ENCODE measurements at regions not wholly inside any gene's neighbourhood (a gene's known extent, or its start where the extent isn't known, plus 50 kb on each side); places are given as distances from the start of the nearest gene placed in this dataset.

DNA sequence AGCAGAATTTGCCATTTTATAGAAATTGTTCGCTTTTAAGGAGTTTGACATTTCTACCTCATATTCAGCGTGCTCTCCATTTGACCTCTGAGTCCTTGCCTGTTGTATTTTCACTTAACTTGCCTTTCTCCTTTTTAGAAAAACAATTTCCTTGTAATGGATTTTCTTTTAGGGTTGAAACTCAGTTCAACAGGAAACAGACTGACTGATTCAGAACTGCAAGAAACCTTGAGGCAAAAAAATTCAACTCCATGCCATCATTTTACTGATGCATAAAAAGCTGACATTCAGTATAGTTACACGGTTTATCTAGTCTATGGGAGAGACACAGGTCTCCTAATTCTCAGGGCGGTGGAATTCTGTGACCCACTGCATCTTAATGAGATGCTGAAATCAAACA lies 59.8 kb downstream of the MRPS30 start:
- Histone ChIP-seq H3K4me1 (no peaks in the 10 kb centered on the region), H3K9me3 (replicated peaks in 1 of 11) (no peaks in the 10 kb centered on the region), H3K27ac (no peak overlapping the region), H3K27me3 (no peaks in the 10 kb centered on the region), H3K4me3 (no peak overlapping the region), H3K4me2 (no peak overlapping the region), H3K36me3 (no peaks in the 10 kb centered on the region), H3K9ac (no peak overlapping the region), H4K20me1 (no peaks in the 10 kb centered on the region)
- no peak for TF ChIP-seq Cebpa-rat (IDR thresholded peaks at IDR 0.05)

DNA sequence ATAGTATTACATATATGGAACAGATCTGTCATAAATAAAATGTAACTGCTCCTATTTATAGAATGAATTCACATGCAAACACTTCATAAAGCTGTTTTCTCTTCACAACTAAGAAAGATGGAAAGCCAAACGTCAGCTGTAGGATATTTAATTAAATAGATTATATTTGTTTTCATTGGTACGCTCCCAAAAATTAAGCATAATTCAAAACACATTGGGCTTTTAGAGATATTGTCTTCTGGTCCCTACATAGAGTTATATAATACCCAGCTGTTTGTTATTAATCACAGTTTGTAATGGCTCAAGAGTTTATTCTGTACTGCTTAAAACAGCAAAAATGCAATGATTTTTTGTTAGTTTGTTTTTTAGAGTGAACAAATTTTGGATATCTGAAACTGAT lies 61.2 kb downstream of the MRPS30 start:
- H3K4me3 ChIP-seq, result no peak overlapping the region
- H3K4me2 ChIP-seq, result no peak overlapping the region
- H4K20me1 ChIP-seq, result no peaks in the 10 kb centered on the region
- no peaks in the 10 kb centered on the region for H3K9me3 ChIP-seq (replicated peaks in 1 of 11)
- no peak overlapping the region for H3K27ac ChIP-seq
- peaks cover 0 to 3% (median 0%) of the 10 kb centered on the region in 10 experiments; a peak in 2 of 20 replicates for H3K4me1 ChIP-seq
- H3K36me3 ChIP-seq, result no peaks in the 10 kb centered on the region
- no peak for TF ChIP-seq Cebpa-rat (IDR thresholded peaks at IDR 0.05)
- H3K9ac ChIP-seq, result no peak overlapping the region
- no peaks in the 10 kb centered on the region for H3K27me3 ChIP-seq

DNA sequence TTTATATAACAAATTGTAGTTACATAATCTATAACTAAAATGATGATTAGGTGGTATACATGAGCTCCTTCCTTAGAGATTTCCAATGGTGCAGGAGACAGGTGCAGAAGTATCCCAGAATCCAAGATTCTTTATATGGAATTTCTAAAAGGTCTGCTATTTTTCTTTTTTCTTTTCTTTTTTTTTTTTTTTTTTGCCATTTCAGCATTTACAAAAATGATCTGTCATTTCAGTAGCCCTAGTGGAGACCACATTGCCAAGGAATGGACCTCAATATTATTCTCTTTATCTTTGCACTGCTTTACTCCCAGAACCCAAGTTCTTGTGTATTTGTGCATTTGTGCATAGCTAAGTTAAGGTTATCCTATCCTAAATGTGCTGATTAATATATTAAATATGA lies 61.7 kb downstream of the MRPS30 start:
- H3K4me1 ChIP-seq, result peaks cover 0 to 8% (median 0%) of the 10 kb centered on the region in 10 experiments; a peak in 3 of 20 replicates
- no peaks in the 10 kb centered on the region for H3K9me3 ChIP-seq (replicated peaks in 1 of 11)
- no peaks in the 10 kb centered on the region for H4K20me1 ChIP-seq
- H3K4me3 ChIP-seq, result no peak overlapping the region
- no peak overlapping the region for H3K4me2 ChIP-seq
- H3K27ac ChIP-seq, result no peak overlapping the region
- H3K27me3 ChIP-seq, result no peaks in the 10 kb centered on the region
- H3K9ac ChIP-seq, result no peak overlapping the region
- TF ChIP-seq Cebpa-rat (IDR thresholded peaks at IDR 0.05), result no peak
- no peaks in the 10 kb centered on the region for H3K36me3 ChIP-seq

DNA sequence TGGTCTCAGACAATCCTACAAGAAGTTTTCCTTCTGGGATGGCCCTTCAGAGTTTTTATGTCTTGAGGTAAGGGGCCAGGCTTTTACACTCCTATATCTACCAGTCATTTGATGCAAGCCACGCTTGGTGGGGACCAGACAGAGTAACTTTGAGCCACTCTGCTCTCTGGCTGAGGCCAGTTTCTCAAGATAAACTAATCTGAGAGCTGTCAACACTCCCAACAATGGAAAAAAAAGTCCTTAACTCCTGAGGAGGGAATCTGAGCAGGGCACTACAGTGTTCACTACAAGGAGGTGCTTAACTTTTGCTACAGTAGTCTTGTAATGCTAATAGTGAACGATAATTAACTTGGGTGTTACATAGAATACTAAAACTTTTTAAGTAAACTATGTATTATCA lies 62.7 kb downstream of the MRPS30 start:
- Histone ChIP-seq H3K27ac (no peak overlapping the region), H3K9me3 (replicated peaks in 1 of 11) (no peaks in the 10 kb centered on the region), H3K4me1 (peaks cover 0 to 15% (median 2%) of the 10 kb centered on the region in 10 experiments; a peak in 7 of 20 replicates), H3K4me2 (no peak overlapping the region), H3K27me3 (no peaks in the 10 kb centered on the region), H3K4me3 (no peak overlapping the region), H3K9ac (no peak overlapping the region), H3K36me3 (no peaks in the 10 kb centered on the region), H4K20me1 (no peaks in the 10 kb centered on the region)
- TF ChIP-seq Cebpa-rat (IDR thresholded peaks at IDR 0.05), result no peak

DNA sequence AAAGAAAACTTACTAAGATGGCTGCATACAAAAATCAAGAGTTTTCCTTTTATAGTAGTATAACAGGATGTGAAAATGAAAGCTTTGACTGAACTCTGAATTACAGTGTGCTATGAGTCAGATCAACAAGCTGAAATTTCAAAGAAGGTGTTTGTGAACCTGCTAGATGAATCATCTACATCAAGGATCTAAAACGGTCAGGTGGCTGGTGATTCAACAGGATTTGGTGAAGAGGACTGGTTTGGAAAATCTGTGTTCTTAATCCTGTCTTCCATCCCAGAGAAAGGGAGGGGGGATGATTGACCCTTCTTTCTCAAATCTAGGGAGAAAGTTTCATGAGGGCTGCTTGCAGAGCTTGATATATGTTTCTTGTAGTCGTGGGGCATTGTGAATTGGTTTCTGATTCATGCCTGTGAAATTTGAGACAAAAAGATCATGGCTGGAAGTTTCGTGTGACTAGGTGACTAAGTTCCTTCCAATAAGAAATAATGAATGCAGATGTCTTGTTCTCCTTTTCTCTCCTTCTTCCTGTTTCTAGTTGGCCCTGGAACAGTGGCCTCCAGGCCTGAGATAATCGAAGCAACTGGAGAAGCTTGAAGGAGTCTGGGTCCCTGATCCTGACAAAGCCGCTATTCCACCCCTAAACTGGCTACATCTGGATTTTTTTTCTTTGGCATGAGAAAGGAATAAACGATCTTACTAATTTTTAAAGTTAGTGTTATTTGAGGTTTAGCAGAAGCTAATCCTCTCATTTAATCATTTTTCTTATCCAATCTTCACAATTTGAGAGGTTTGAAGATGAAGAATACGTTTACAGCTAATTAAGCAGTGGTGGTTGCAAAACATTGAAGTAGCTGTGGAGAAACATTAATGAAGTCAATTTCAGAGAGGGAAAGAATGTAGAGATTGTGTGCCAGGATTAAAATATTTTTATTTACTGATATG lies 67.2 kb downstream of the MRPS30 start:
- Histone ChIP-seq H3K27ac (peak overlapping the region in 5 of 11 experiments; percentile 9 to 69 (median 45); a peak in 7 of 22 replicates), H3K4me2 (peak overlapping the region in 5 of 11 experiments; percentile 19 to 58 (median 49); a peak in 8 of 22 replicates), H3K27me3 (no peaks in the 10 kb centered on the region), H3K4me3 (no peak overlapping the region), H3K4me1 (peaks cover 0 to 15% (median 2%) of the 10 kb centered on the region in 10 experiments; a peak in 7 of 20 replicates), H4K20me1 (no peaks in the 10 kb centered on the region), H3K36me3 (no peaks in the 10 kb centered on the region), H3K9me3 (replicated peaks in 1 of 11) (no peaks in the 10 kb centered on the region), H3K9ac (0 out of 22 replicates have a peak overlapping the region, but pooled peaks of 1 of the 11 experiments have one; percentile 33)
- no peak for TF ChIP-seq Cebpa-rat (IDR thresholded peaks at IDR 0.05)

DNA sequence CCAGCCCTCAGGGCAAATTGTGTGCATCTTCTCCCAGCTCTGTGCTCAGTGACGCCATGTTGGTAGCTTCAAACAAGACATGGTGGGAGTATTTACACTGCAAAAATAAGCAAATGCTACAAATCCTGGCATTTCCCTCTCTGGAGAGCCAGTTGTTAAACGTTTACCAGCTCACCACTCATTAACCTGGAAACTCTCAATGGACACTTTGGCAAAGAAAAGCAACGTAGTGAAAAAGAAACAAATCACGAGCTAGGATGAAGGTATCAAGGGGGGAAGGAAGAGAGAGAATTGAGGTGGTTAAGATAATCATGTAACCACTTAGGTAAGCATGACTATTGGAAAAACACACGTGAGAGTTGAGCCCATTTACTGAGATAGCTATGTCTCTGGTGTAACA lies 72.5 kb downstream of the MRPS30 start:
- H3K4me2 ChIP-seq, result no peak overlapping the region
- 0 out of 20 replicates have a peak, but pooled peaks cover 0 to 5% (median 0%) of the 10 kb centered on the region in 10 experiments for H3K4me1 ChIP-seq
- no peak overlapping the region for H3K9ac ChIP-seq
- peaks cover 5 to 16% (median 13%) of the 10 kb centered on the region in 11 experiments; a peak in 17 of 22 replicates for H3K9me3 ChIP-seq (replicated peaks in 1 of 11)
- no peaks in the 10 kb centered on the region for H3K27me3 ChIP-seq
- H4K20me1 ChIP-seq, result no peaks in the 10 kb centered on the region
- TF ChIP-seq Cebpa-rat (IDR thresholded peaks at IDR 0.05), result no peak
- no peak overlapping the region for H3K4me3 ChIP-seq
- no peaks in the 10 kb centered on the region for H3K36me3 ChIP-seq
- H3K27ac ChIP-seq, result no peak overlapping the region

DNA sequence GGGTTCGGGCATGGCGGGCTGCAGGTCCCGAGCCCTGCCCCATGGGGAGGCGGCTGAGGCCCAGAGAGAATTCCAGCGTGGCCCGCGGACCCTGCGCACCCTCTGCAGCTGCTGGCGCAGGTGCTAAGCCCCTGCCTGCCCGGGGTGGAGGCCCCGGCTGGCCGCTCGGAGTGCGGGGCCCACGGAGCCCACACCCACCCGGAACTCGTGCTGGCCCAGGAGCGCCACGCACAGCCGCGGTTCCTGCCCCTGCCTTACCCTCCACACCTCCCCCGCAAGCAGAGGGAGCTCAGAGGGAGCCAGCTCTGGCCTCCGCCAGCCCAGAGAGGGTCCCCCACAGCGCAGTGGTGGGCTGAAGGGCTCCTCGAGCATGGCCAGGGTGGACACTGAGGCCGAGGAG lies 75.3 kb downstream of the MRPS30 start:
- H3K36me3 ChIP-seq, result no peaks in the 10 kb centered on the region
- no peak for TF ChIP-seq Cebpa-rat (IDR thresholded peaks at IDR 0.05)

DNA sequence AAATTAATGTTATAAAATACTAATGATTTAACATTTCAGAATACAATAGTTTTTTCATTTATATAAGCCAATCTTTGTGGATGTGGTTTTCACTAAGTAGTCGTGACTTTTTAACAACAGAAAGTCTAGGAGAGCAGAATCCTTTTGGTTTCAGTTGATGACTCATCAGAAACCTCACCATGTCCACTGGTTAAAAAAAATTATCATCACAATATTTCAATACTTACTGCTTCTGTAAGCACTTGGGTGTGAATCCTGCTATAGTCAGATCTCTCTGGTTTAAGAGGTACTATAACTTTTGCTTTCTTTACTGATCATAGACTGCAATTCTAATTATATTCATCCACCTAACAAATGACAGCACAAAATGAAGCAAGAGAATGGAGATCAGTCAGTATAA lies 77.2 kb downstream of the MRPS30 start:
- Histone ChIP-seq H3K4me2 (peak overlapping the region in 2 of 11 experiments; percentile 23 to 24; a peak in 1 of 22 replicates), H3K9me3 (replicated peaks in 1 of 11) (peaks cover 5 to 16% (median 13%) of the 10 kb centered on the region in 11 experiments; a peak in 17 of 22 replicates), H3K27me3 (no peaks in the 10 kb centered on the region), H4K20me1 (no peaks in the 10 kb centered on the region), H3K4me1 (0 out of 20 replicates have a peak, but pooled peaks cover 0 to 5% (median 0%) of the 10 kb centered on the region in 10 experiments), H3K9ac (no peak overlapping the region), H3K36me3 (no peaks in the 10 kb centered on the region), H3K27ac (no peak overlapping the region), H3K4me3 (no peak overlapping the region)
- no peak for TF ChIP-seq Cebpa-rat (IDR thresholded peaks at IDR 0.05)

More for the DNA sequence above, 75.3 kb downstream of the MRPS30 start:
- H3K27ac ChIP-seq, result no peak overlapping the region
- H3K9me3 ChIP-seq (replicated peaks in 1 of 11), result peaks cover 5 to 16% (median 13%) of the 10 kb centered on the region in 11 experiments; a peak in 17 of 22 replicates
- H3K4me3 ChIP-seq, result no peak overlapping the region
- 0 out of 20 replicates have a peak, but pooled peaks cover 0 to 5% (median 0%) of the 10 kb centered on the region in 10 experiments for H3K4me1 ChIP-seq
- H3K4me2 ChIP-seq, result no peak overlapping the region
- H4K20me1 ChIP-seq, result no peaks in the 10 kb centered on the region
- no peaks in the 10 kb centered on the region for H3K27me3 ChIP-seq
- no peak overlapping the region for H3K9ac ChIP-seq

DNA sequence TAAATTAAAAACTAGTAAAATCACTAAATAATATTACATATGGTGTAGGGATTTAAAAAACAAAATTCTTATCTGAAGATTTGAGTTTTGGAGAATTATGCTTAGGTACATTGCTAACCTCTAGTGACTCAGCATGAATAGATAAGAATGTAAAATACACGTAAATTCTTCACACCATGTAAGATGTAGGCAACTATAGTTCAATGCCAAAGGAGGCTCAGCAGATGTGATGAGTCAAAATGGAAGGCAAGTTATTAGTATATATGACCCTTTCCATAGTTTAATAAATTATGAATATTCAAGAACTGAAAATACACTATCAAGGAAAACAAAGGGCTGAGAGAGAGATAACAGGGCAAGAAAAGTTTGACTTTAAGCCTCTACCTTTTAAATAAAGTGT lies 79.0 kb downstream of the MRPS30 start:
- Histone ChIP-seq H3K9me3 (replicated peaks in 1 of 11) (peaks cover 5 to 19% (median 15%) of the 10 kb centered on the region in 11 experiments; a peak in 18 of 22 replicates), H3K27ac (no peak overlapping the region), H3K9ac (no peak overlapping the region), H3K36me3 (no peaks in the 10 kb centered on the region), H4K20me1 (no peaks in the 10 kb centered on the region), H3K4me2 (no peak overlapping the region), H3K4me1 (0 out of 20 replicates have a peak, but pooled peaks cover 0 to 5% (median 0%) of the 10 kb centered on the region in 10 experiments), H3K4me3 (no peak overlapping the region), H3K27me3 (no peaks in the 10 kb centered on the region)
- TF ChIP-seq Cebpa-rat (IDR thresholded peaks at IDR 0.05), result no peak
